ENCODE measurements at regions not wholly inside any gene's neighbourhood (a gene's known extent, or its start where the extent isn't known, plus 50 kb on each side); places are given as distances from the start of the nearest gene placed in this dataset.

GRCh38 chr1:107000902-107001301, 55.6 kb upstream of the PRMT6 start:
- H3K27ac ChIP-seq: no peak overlapping the region

GRCh38 chr1:107003972-107004371, 52.5 kb upstream of the PRMT6 start:
- TF ChIP-seq CTCF (IDR thresholded peaks at IDR 0.05): no peak
- no peak for TF ChIP-seq ZFX (IDR thresholded peaks at IDR 0.05; ENCODE audit: borderline replicate concordance)
- H3K27ac ChIP-seq: no peak overlapping the region

More at GRCh38 chr1:107000902-107001301, 55.6 kb upstream of the PRMT6 start:
- TF ChIP-seq ZFX (IDR thresholded peaks at IDR 0.05; ENCODE audit: borderline replicate concordance) (no peak), CTCF (IDR thresholded peaks at IDR 0.05) (no peak)

- TF ChIP-seq CTCF (IDR thresholded peaks at IDR 0.05) (no peak), ZFX (IDR thresholded peaks at IDR 0.05; ENCODE audit: borderline replicate concordance) (no peak)
- no peak overlapping the region for H3K27ac ChIP-seq
These were observed 52.1 kb upstream of the PRMT6 start for GRCh38 chr1:107004421-107004820.
